Anterior cingulate cortex (tissue), 58 donors: ENCODE measurements at regions not wholly inside any gene's neighbourhood (a gene's known extent, or its start where the extent isn't known, plus 50 kb on each side); places are given as distances from the start of the nearest gene placed in this dataset.

ENCODE experiments used
- DNase-seq, 58 donors: peaks; one replicate each; lab custom pipeline; 2025; lab: John Stamatoyannopoulos, UW

GRCh38 chr16:89027281-89027680 is 50.3 kb upstream of the CBFA2T3 start:
- DNase-seq: no peak

GRCh38 chr16:89031715-89032659 is 55.0 kb upstream of the CBFA2T3 start:
- peak in 8 of 58 donors; percentile 8 to 34 (median 22) for DNase-seq

GRCh38 chr16:89033304-89033703 is 56.3 kb upstream of the CBFA2T3 start:
- DNase-seq: no peak

GRCh38 chr16:89033796-89034572 is 57.0 kb upstream of the CBFA2T3 start:
- DNase-seq: no peak

GRCh38 chr16:89034573-89034961 is 57.6 kb upstream of the CBFA2T3 start:
- no peak for DNase-seq

- no peak for DNase-seq
Observed at GRCh38 chr16:89034971-89035668, 58.1 kb upstream of the CBFA2T3 start.

- DNase-seq: no peak
Observed at GRCh38 chr16:89035669-89036570, 57.7 kb upstream of the ACSF3 start.

GRCh38 chr16:89036776-89037175 is 56.9 kb upstream of the ACSF3 start:
- no peak for DNase-seq

- DNase-seq: no peak
Observed at GRCh38 chr16:89037261-89038152, 56.1 kb upstream of the ACSF3 start.

- no peak for DNase-seq
Observed at GRCh38 chr16:89038221-89038721, 55.4 kb upstream of the ACSF3 start.

GRCh38 chr16:89038811-89039735 is 54.6 kb upstream of the ACSF3 start:
- DNase-seq: no peak

- DNase-seq: no peak
Observed at GRCh38 chr16:89039756-89040155, 53.9 kb upstream of the ACSF3 start.

- DNase-seq: no peak
Observed at GRCh38 chr16:89040391-89040790, 53.3 kb upstream of the ACSF3 start.

- no peak for DNase-seq
Observed at GRCh38 chr16:89040861-89041570, 52.6 kb upstream of the ACSF3 start.

GRCh38 chr16:89041571-89042481 is 51.8 kb upstream of the ACSF3 start:
- DNase-seq: no peak
